Tibial nerve (tissue), 3 donors: ENCODE measurements at regions not wholly inside any gene's neighbourhood (a gene's known extent, or its start where the extent isn't known, plus 50 kb on each side); places are given as distances from the start of the nearest gene placed in this dataset.

Experiments used
- POLR2A ChIP-seq, 2 donors: fragments of 450-650 bp; IDR thresholded peaks; one replicate each; pipeline ENCODE4 v1.6.1; 2017; ENCODE audit warnings: antibody characterized with exemption in 2 of 2, mild to moderate bottlenecking in 2 of 2, moderate library complexity in 2 of 2
- TF ChIP-seq, protein P1 (sequence below), 5 experiments: fragments of 200-600 bp in 3 of 5; fragments of 450-650 bp in 2 of 5; sonication (generic) in 3 of 5; IDR thresholded peaks; one replicate each; pipeline ENCODE4 v1.5.1; 2016 to 2019; ENCODE audit warnings: antibody characterized with exemption in 5 of 5, mild to moderate bottlenecking in 3 of 5, moderate library complexity in 2 of 5

GRCh38 chr3:65262548-65262947 is 574.7 kb upstream of the ADAMTS9 start:
- TF ChIP-seq, protein P1, sequence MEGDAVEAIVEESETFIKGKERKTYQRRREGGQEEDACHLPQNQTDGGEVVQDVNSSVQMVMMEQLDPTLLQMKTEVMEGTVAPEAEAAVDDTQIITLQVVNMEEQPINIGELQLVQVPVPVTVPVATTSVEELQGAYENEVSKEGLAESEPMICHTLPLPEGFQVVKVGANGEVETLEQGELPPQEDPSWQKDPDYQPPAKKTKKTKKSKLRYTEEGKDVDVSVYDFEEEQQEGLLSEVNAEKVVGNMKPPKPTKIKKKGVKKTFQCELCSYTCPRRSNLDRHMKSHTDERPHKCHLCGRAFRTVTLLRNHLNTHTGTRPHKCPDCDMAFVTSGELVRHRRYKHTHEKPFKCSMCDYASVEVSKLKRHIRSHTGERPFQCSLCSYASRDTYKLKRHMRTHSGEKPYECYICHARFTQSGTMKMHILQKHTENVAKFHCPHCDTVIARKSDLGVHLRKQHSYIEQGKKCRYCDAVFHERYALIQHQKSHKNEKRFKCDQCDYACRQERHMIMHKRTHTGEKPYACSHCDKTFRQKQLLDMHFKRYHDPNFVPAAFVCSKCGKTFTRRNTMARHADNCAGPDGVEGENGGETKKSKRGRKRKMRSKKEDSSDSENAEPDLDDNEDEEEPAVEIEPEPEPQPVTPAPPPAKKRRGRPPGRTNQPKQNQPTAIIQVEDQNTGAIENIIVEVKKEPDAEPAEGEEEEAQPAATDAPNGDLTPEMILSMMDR (IDR thresholded peaks at IDR 0.05) = no peak
- TF ChIP-seq POLR2A (IDR thresholded peaks at IDR 0.05) = no peak
